A549 (cell line): ENCODE measurements at regions not wholly inside any gene's neighbourhood (a gene's known extent, or its start where the extent isn't known, plus 50 kb on each side); places are given as distances from the start of the nearest gene placed in this dataset.

ENCODE experiments used
- ATAC-seq, 2 experiments: fragments of 200-7000 bp in 1 of 2; fragments of >200 bp in 1 of 2; cut with Nextera tagmentation in 1 of 2; cut with Tn5 transposase in 1 of 2; 3 replicates each; pipeline versions ENCODE4 v1.8.0 to v1.9.1; 2018 to 2020; ENCODE audit warnings: mild to moderate bottlenecking in 1 of 2, moderate library complexity in 1 of 2
- CTCF ChIA-PET: fragments of 300-600 bp; sonication (Branson Sonifier 250); formaldehyde crosslinking; extraction: SDS; loops from one replicate; lab custom pipeline; 2021; ENCODE audit warnings: antibody characterized with exemption, inconsistent platforms; lab: Yijun Ruan, JAX
- POLR2A ChIA-PET: fragments of 350-600 bp; formaldehyde crosslinking; extraction: SDS; loops from one replicate; lab custom pipeline; 2021; ENCODE audit warnings: antibody characterized with exemption, inconsistent platforms; lab: Yijun Ruan, JAX
- DNase-seq, 2 experiments: peaks; one replicate each; pipeline versions ENCODE4 v3.0.0 to v3.0.0-alpha.2; 2011 to 2016; ENCODE audit warnings: low read depth in 1 of 2, low spot score in 1 of 2
- FAIRE-seq: peaks from 2 replicates; lab custom pipeline; 2011; peaks lifted over from hg19 to GRCh38; lab: Jason Lieb, UNC
- H3K27ac ChIP-seq, 2 experiments: fragments of >200 bp; sonication (Bioruptor Twin); formaldehyde crosslinking; 3 replicates each; pipeline ENCODE4 v1.5.1; 2016 to 2017
- H3K4me1 ChIP-seq: fragments of >200 bp; sonication (Bioruptor Twin); formaldehyde crosslinking; 3 replicates; pipeline ENCODE4 v1.6.1; 2016
- H3K4me2 ChIP-seq: fragments of >200 bp; sonication (Bioruptor Twin); formaldehyde crosslinking; 3 replicates; pipeline ENCODE4 v1.6.1; 2016
- H3K4me3 ChIP-seq: fragments of >200 bp; sonication (Bioruptor Twin); formaldehyde crosslinking; 3 replicates; pipeline ENCODE4 v1.5.1; 2016
- H3K9me3 ChIP-seq: fragments of >200 bp; sonication (Bioruptor Twin); formaldehyde crosslinking; 3 replicates; pipeline ENCODE4 v1.6.1; 2016
- BHLHE40 ChIP-seq: IDR thresholded peaks from 2 replicates; pipeline ENCODE4 v1.6.1; 2012; ENCODE audit warnings: low read depth, low read length, inconsistent platforms
- CEBPB ChIP-seq, 2 experiments: fragments of >200 bp in 1 of 2; sonication (Bioruptor Twin) in 1 of 2; formaldehyde crosslinking in 1 of 2; IDR thresholded peaks; 2 replicates each; pipeline ENCODE4 v1.6.1; 2012 to 2016
- E2F6 ChIP-seq: IDR thresholded peaks from 2 replicates; pipeline ENCODE4 v1.6.1; 2012; ENCODE audit warnings: low read depth, borderline replicate concordance
- EHF ChIP-seq: fragments of 250-450 bp; sonication (Bioruptor Pico); IDR thresholded peaks from 2 replicates; pipeline ENCODE4 v1.5.0; 2020; ENCODE audit warnings: mild to moderate bottlenecking
- EHMT2 ChIP-seq: fragments of 200-600 bp; sonication (generic); IDR thresholded peaks from 2 replicates; pipeline ENCODE4 v1.6.1; 2016; ENCODE audit warnings: antibody characterized with exemption, low read depth, mild to moderate bottlenecking, moderate library complexity
- EP300 ChIP-seq, 2 experiments: fragments of >200 bp; sonication (Bioruptor Twin); formaldehyde crosslinking; IDR thresholded peaks; 2 replicates in 1 of 2; 3 replicates in 1 of 2; pipeline ENCODE4 v1.6.1; 2016 to 2017
- FOSB ChIP-seq: fragments of 250-450 bp; sonication (Bioruptor Pico); IDR thresholded peaks from 2 replicates; pipeline ENCODE4 v1.5.0; 2020; ENCODE audit warnings: mild to moderate bottlenecking, moderate library complexity
- FOSL2 ChIP-seq, 2 experiments: fragments of 450-650 bp in 1 of 2; fragments of >200 bp in 1 of 2; sonication (Bioruptor Twin) in 1 of 2; formaldehyde crosslinking; IDR thresholded peaks; 2 replicates each; pipeline versions ENCODE4 v1.5.0 to v1.6.1; 2016 to 2020; ENCODE audit warnings: mild to moderate bottlenecking in 1 of 2, moderate library complexity in 1 of 2
- GATA3 ChIP-seq: IDR thresholded peaks from 2 replicates; pipeline ENCODE4 v1.6.1; 2012; ENCODE audit warnings: borderline replicate concordance
- HEYL ChIP-seq: fragments of 250-450 bp; sonication (Bioruptor Pico); IDR thresholded peaks from 2 replicates; pipeline ENCODE4 v1.8.0; 2021; ENCODE audit warnings: mild to moderate bottlenecking, moderate library complexity
- HOXA7 ChIP-seq: fragments of 250-450 bp; sonication (Bioruptor Pico); IDR thresholded peaks from 2 replicates; pipeline ENCODE4 v1.5.0; 2020; ENCODE audit warnings: mild to moderate bottlenecking, moderate library complexity
- HOXB5 ChIP-seq: fragments of 250-450 bp; sonication (Bioruptor Pico); IDR thresholded peaks from 2 replicates; pipeline ENCODE4 v1.5.0; 2020; ENCODE audit warnings: mild to moderate bottlenecking, moderate library complexity
- KDM1A ChIP-seq: fragments of 200-600 bp; sonication (generic); IDR thresholded peaks from 2 replicates; pipeline ENCODE4 v1.6.1; 2016; ENCODE audit warnings: low read depth, mild to moderate bottlenecking
- KDM5A ChIP-seq: fragments of 200-600 bp; sonication (generic); IDR thresholded peaks from 2 replicates; pipeline ENCODE4 v1.6.1; 2016; ENCODE audit warnings: antibody characterized with exemption, mild to moderate bottlenecking
- MAFK ChIP-seq: fragments of 450-650 bp; IDR thresholded peaks from 2 replicates; pipeline ENCODE4 v1.6.1; 2014; ENCODE audit not compliant: partially characterized antibody
- MAZ ChIP-seq: fragments of 150-350 bp; IDR thresholded peaks from 2 replicates; pipeline ENCODE4 v1.6.1; 2014; ENCODE audit warnings: antibody characterized with exemption, low read depth, low read length, borderline replicate concordance
- NPAS2 ChIP-seq: fragments of 250-450 bp; sonication (Bioruptor Pico); IDR thresholded peaks from 2 replicates; pipeline ENCODE4 v1.8.0; 2022; ENCODE audit warnings: mild to moderate bottlenecking, moderate library complexity, borderline replicate concordance
- RAD21 ChIP-seq, 2 experiments: fragments of >200 bp in 1 of 2; sonication (Bioruptor Twin) in 1 of 2; formaldehyde crosslinking in 1 of 2; IDR thresholded peaks in 1 of 2; conservative IDR thresholded peaks in 1 of 2; 2 replicates in 1 of 2; 3 replicates in 1 of 2; pipeline ENCODE4 v1.6.1; 2012 to 2018; ENCODE audit warnings: inconsistent platforms in 1 of 2
- RARB ChIP-seq: fragments of 250-450 bp; sonication (Bioruptor Pico); IDR thresholded peaks from 2 replicates; pipeline ENCODE4 v1.8.0; 2021; ENCODE audit warnings: mild to moderate bottlenecking, moderate library complexity
- TP53 ChIP-seq: fragments of 250-450 bp; sonication (Bioruptor Pico); IDR thresholded peaks from 2 replicates; pipeline ENCODE4 v1.5.0; 2021; ENCODE audit warnings: mild to moderate bottlenecking, moderate library complexity
- ZFP36 ChIP-seq: fragments of 450-650 bp; IDR thresholded peaks from 2 replicates; pipeline ENCODE4 v1.6.1; 2014; ENCODE audit warnings: borderline replicate concordance; ENCODE audit not compliant: partially characterized antibody
- ZNF302 ChIP-seq: fragments of 250-450 bp; sonication (Bioruptor Pico); IDR thresholded peaks from 2 replicates; pipeline ENCODE4 v1.9.0; 2021; ENCODE audit warnings: inconsistent platforms, mild to moderate bottlenecking, moderate library complexity
- WGBS: methylation state at CpG from one replicate; pipeline ENCODE4 v1.1.6; 2017; ENCODE audit errors: missing lambda C conversion rate; 5-methylcytosine and 5-hydroxymethylcytosine counted together
- TF ChIP-seq, protein P1 (sequence below): fragments of 450-650 bp; IDR thresholded peaks from 2 replicates; pipeline ENCODE4 v1.6.1; 2014; ENCODE audit warnings: antibody characterized with exemption
- TF ChIP-seq, protein P2 (sequence below): fragments of >200 bp; sonication (Bioruptor Twin); formaldehyde crosslinking; IDR thresholded peaks from 3 replicates; pipeline ENCODE4 v1.6.1; 2016

GRCh38 chr15:99842071-99842470, 108.8 kb upstream of the LYSMD4 start:
- Histone ChIP-seq H3K4me3 (no peak overlapping the region), H3K27ac (no peak overlapping the region), H3K4me1 (no peaks in the 10 kb centered on the region)
- no peak for FAIRE-seq
- WGBS: 13% methylated on average over 1 of the region's 1 CpG
- TF ChIP-seq RAD21 (conservative IDR thresholded peaks at IDR 0.05 in 1 of 2, IDR thresholded peaks at IDR 0.05 in 1 of 2) (no peak), CEBPB (IDR thresholded peaks at IDR 0.05) (no peak), E2F6 (no peak), FOSL2 (IDR thresholded peaks at IDR 0.05) (no peak), FOSL2 (CRISPR knock-in tag; IDR thresholded peaks at IDR 0.05) (no peak), KDM1A (no peak)
- TF ChIP-seq, all 56 proteins: peak for 0
- DNase-seq (no peak), ATAC-seq (no peak)
- CTCF ChIA-PET: no interaction called here
- Histone ChIP-seq H3K4me2 (no peak overlapping the region), H3K9me3 (no peaks in the 10 kb centered on the region)
- POLR2A ChIA-PET: no interaction called here

DNA sequence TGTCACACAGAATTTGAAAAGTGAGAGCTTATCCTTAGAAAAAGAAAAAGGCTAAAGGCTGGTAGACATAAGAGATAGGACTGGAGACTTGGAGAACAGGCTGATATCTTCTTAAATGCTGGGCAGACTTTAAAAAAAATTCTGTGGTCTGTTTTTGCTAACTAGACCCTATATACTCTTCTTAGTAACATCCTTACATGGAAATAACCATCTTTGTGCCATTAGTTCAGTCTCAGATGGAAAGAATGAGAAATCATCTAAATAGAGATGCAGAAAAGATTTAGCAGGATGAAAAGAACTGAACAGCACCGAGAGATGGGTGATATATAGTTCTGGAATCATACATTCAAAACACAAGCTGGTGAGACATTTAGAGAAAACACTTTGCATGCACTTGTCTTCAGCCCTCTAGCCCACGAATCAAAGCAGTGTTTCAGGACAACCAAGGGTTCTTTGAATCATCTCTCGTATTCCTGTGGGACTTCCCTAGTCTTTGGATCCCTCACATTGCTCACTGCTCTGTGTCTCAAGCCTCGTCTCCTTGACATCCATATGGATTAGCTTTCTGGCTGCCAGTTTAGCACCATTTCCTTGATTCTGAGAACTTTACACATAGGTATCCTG, 93.0 kb upstream of the LYSMD4 start:
- FAIRE-seq: peak; percentile 23
- CTCF ChIA-PET: no interaction called here
- Histone ChIP-seq H3K4me3 (no peak overlapping the region), H3K4me1 (no peaks in the 10 kb centered on the region), H3K4me2 (no peak overlapping the region), H3K27ac (no peak overlapping the region), H3K9me3 (0 out of 3 replicates have a peak, but pooled peaks cover 5% of the 10 kb centered on the region)
- no peak for DNase-seq
- WGBS: 22% methylated on average over 4 of the region's 4 CpGs
- no peak for ATAC-seq
- TF ChIP-seq EP300 (IDR thresholded peaks at IDR 0.05): no peak
- TF ChIP-seq ZNF302 (CRISPR knock-in tag): no peak
- TF ChIP-seq MAFK: no peak
- TF ChIP-seq BHLHE40: no peak
- TF ChIP-seq HOXB5 (CRISPR knock-in tag): no peak
- no peak for TF ChIP-seq FOSB (CRISPR knock-in tag)
- TF ChIP-seq, protein P1, sequence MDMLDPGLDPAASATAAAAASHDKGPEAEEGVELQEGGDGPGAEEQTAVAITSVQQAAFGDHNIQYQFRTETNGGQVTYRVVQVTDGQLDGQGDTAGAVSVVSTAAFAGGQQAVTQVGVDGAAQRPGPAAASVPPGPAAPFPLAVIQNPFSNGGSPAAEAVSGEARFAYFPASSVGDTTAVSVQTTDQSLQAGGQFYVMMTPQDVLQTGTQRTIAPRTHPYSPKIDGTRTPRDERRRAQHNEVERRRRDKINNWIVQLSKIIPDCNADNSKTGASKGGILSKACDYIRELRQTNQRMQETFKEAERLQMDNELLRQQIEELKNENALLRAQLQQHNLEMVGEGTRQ: no peak
- TF ChIP-seq KDM5A: no peak
- TF ChIP-seq EHF (CRISPR knock-in tag): no peak
- no peak for TF ChIP-seq MAZ
- TF ChIP-seq, protein P2, sequence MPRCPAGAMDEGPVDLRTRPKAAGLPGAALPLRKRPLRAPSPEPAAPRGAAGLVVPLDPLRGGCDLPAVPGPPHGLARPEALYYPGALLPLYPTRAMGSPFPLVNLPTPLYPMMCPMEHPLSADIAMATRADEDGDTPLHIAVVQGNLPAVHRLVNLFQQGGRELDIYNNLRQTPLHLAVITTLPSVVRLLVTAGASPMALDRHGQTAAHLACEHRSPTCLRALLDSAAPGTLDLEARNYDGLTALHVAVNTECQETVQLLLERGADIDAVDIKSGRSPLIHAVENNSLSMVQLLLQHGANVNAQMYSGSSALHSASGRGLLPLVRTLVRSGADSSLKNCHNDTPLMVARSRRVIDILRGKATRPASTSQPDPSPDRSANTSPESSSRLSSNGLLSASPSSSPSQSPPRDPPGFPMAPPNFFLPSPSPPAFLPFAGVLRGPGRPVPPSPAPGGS: no peak
- TF ChIP-seq EHMT2: no peak
- no peak for TF ChIP-seq TP53
- TF ChIP-seq NPAS2 (CRISPR knock-in tag): no peak
- TF ChIP-seq GATA3: no peak
- TF ChIP-seq HOXA7 (CRISPR knock-in tag): no peak
- no peak for TF ChIP-seq HEYL (CRISPR knock-in tag)
- no peak for TF ChIP-seq RARB (CRISPR knock-in tag)
- TF ChIP-seq ZFP36: no peak
- POLR2A ChIA-PET: no interaction called here
